Astrocyte (in vitro differentiated cells and primary cell): ENCODE measurements at regions not wholly inside any gene's neighbourhood (a gene's known extent, or its start where the extent isn't known, plus 50 kb on each side); places are given as distances from the start of the nearest gene placed in this dataset.
"Not testable (repeated sequence)": the region's sequence is repeated elsewhere in the genome, so short reads cannot be mapped to it uniquely, and the experiment has no call there.

ENCODE experiments used
- CTCF ChIP-seq: IDR thresholded peaks from 2 replicates; pipeline ENCODE4 v1.5.1; 2011; ENCODE audit warnings: low read depth, mild to moderate bottlenecking, inconsistent platforms, low read length, moderate library complexity; ENCODE audit not compliant: insufficient read depth
- EZH2 ChIP-seq: IDR thresholded peaks from 2 replicates; pipeline ENCODE4 v1.6.1; 2012; ENCODE audit warnings: mild to moderate bottlenecking, low read length, inconsistent platforms; ENCODE audit not compliant: insufficient read depth

GRCh38 chr9:41789387-41789786, 339.8 kb downstream of the CNTNAP3B start:
- TF ChIP-seq CTCF, EZH2: not testable (repeated sequence)
